Activated T-cell treated with anti-CD3 and anti-CD28 coated beads for 1 hour (primary cell): ENCODE measurements at regions not wholly inside any gene's neighbourhood (a gene's known extent, or its start where the extent isn't known, plus 50 kb on each side); places are given as distances from the start of the nearest gene placed in this dataset.

Experiments used
- DNase-seq: peaks from one replicate; pipeline ENCODE4 v3.0.0-alpha.2; 2020; ENCODE audit warnings: low read depth

- DNase-seq = no peak
Observed at GRCh38 chr22:49640366-49641095, 187.1 kb downstream of the BRD1 start.

DNA sequence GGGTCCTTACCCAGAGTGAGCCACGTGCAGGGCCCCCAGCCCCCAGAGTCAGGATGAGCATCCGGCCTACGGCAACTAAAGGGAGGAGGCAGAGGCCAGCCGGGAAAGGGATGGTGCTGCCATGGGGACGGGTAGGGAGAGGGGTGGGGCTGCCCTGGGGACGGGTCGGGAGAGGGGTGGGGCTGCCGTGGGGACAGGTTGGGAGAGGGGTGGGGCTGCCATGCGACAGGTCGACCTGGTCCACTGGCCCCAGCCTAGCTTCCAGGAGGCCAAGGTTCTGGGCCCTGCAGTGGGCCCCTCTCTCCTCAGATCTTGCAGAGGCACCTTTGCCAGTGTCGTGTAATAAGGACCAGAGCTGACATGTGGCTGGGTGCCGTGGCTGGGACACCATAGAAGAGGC is 187.7 kb downstream of the BRD1 start:
- no peak for DNase-seq

DNA sequence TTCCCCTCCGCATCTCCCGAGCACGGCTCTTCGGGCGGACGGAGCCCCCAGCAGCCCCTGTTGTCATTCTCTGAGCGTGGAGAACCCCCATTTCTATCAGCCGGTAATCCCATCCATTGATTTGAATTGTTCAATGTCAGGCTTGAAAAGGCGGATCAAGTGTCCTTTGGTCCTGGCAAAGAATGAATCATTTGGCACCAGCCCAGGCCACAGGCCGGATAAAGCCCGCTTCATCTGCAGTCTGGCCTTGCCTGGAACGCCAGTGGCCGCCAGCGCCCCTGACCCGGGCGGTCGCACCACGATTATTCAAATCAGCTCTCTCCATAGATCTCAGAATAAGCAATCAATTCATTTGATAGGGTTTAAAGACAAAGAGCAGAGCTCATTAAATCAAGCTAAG is 188.9 kb downstream of the BRD1 start:
- no peak for DNase-seq

- DNase-seq = no peak
Observed at GRCh38 chr22:49638001-49638400, 189.7 kb downstream of the BRD1 start.

- DNase-seq = no peak
Observed at GRCh38 chr22:49637255-49637760, 190.4 kb downstream of the BRD1 start.

DNA sequence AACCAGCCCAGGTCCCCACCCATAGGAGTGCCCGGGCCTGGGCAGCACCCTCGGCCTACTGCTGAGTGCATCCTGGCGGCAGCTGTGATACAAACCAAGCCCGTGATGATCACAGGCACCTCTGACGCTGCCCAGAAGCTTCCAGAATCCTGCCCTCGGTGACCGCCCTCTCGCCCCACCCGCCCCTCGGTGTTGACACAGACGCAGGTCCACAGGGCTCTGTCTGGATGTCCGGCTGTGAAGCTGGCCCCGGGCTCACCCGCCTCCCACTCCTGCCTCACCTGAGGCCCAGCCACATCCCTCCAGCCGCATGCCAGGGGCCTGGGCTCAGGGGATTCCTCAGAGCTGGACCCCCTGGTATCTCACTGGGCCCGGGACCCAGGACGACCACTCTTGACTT is 191.0 kb downstream of the BRD1 start:
- no peak for DNase-seq

- no peak for DNase-seq
Observed at GRCh38 chr22:49636214-49636613, 191.5 kb downstream of the BRD1 start.

DNA sequence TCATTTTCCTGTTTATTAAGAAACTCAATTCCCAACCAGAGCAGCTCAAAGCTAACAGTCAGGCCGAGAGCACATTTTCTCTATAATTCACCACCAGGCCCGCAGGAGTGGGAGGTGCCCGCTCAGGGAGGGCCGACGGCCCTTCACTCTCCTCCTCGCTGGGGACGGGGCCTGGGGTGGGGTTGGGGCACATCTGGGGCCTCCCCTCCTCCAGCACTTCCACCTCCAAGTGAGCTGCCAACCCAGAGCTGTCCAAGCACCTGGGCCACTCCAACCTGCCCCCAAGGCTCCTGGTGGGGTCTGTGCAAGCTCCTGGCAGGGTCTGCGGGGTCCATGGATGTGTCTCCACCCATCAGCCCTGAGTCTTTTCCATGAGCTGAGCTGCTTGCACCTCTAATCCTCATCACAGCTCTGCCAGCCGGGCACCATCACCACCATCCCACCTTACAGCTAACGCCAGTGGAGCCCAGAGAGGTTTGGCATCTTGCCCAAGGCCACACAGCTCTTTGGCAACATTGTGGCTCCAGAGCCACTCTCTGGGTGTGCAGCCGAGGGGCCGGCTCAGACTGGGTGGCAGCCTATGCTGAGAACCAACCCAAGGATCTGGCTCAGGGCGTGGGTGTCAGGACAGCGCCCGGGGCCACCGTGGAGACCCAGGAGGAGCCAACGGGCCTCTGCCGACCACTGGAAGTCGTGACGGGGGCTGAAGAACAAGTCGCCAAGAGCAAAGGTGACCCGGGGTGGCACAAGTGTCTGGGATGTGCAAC is 193.5 kb downstream of the BRD1 start:
- DNase-seq = no peak

DNA sequence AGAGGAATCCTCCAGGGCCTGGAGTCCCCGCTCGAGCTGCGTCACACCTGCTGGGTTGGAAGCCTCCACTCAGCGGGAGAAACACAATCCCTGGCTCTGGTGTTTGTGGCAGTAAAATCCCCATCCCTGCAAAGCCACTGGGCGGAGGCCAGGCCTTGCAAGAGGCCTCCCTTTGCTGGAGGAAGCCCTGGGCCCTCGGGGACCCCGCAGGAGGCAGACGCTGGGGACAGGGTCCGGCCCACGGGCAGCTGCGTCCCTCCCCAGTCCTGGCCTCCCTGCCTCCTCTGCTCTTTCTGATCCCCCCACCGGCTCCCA is 194.7 kb downstream of the BRD1 start:
- no peak for DNase-seq

- DNase-seq = no peak
Observed at GRCh38 chr22:49632199-49633009, 195.3 kb downstream of the BRD1 start.

DNA sequence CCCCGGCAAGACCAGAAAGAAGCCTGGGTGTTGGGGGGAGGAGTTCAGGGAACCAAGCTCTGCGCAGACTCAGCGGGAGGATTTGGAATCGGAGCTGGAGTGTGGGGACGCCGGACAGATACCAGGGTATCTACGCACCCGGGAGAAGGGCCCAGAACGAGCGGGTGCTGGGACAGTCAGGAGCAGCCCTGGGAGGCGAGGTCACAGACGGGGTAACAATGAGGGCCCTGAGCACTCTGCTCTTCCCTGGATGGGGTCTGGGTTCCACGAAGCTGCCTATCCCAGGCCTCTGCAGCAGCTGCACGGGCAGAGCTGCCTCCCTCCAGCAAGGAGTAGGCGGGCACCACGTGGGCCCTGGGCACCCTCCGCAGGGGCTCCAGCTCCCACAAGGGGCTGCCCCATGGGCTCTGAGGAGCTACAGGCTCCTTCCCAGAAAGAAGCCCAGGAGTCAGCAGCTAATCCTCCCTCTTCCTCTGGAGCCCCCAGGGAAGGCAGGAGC is 197.2 kb downstream of the BRD1 start:
- DNase-seq = no peak

DNA sequence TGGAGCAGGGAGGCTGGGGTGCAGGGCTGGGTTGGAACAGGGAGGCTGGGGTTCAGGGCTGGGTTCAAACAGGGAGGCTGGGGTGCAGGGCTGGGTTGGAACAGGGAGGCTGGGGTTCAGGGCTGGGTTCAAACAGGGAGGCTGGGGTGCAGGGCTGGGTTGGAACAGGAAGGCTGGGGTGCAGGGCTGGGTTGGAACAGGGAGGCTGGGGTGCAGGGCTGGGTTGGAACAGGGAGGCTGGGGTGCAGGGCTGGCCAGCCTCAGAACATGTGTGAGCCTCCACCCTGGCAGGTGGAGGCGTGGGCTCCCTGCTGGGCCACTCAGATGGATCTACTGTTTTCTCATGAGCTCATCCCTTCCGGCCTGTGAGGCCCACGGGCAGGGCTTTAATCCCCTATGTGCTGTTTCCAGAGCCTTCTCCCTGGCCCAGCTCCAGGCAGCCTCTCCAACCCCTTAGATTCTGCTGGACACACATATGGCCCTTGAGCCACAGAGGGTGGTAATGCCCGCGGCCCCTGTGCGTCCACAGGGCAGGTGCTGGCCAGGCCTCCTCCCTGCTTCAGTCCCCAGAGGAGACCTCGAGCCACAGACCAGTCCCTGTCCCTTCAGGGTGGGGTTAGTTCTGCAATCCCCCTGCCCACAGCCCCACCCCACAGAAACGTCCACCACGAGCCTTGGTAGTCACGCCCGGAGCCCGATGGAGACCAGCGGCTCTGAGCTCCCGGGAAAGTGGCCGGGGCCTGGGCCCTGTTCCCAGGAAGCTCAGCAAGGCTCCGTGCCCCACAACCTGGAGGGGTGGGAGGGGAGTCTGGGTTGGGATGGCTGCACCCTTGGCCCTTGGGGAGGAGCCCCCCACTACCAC is 197.9 kb downstream of the BRD1 start:
- no peak for DNase-seq

DNA sequence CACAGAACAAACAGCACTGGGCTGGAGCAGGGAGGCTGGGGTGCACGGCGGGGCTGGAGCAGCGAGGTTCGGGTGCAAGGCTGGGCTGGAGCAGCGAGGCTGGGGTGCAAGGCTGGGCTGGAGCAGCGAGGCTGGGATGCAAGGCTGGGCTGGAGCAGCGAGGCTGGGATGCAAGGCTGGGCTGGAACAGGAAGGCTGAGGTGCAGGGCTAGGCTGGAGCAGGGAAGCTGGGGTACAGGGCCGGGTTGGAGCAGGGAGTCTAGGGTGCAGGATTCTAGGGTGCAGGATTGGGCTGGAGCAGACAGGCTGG is 198.5 kb downstream of the BRD1 start:
- DNase-seq = no peak

DNA sequence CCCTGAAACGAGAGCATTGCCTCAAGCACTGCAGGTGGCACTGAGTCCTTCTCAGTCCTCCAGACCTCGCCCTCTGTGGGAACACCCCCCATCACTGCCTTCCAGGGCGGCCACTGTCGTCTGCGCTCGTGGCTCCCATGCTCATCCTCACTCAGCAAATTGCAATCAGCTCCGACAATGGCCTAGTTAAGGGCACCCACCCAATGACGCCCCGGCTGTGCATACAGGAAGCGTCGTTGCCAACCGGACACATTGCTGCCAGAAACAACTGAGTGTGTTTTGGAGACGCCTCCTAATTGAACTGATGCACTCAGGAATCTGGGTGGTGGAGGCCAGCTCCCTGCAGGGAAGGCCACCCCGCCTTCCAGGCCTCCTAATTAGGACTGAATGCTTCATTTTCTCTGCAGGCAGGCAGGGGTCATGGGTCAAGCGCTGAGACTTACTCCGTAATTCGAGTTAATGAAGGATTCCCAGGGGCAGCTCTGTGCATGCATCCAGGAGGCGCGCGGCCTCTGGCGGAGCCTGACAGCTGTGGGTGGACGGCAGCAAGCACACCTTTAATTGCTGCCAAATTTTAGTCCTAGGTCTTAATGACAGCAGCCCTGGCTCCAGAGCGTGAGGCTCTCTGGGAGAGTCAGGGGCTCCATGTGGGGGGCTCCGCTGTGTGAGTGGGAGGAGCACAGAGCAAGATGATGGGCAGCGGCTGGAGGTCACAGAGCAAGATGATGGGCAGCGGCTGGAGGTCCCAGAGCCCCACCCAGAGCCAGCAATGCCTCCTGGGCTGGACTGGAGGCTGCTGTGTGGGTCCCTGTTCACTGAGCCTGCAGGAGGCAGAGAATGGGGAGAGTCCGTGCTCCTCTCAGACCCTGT is 199.0 kb downstream of the BRD1 start:
- DNase-seq = no peak

DNA sequence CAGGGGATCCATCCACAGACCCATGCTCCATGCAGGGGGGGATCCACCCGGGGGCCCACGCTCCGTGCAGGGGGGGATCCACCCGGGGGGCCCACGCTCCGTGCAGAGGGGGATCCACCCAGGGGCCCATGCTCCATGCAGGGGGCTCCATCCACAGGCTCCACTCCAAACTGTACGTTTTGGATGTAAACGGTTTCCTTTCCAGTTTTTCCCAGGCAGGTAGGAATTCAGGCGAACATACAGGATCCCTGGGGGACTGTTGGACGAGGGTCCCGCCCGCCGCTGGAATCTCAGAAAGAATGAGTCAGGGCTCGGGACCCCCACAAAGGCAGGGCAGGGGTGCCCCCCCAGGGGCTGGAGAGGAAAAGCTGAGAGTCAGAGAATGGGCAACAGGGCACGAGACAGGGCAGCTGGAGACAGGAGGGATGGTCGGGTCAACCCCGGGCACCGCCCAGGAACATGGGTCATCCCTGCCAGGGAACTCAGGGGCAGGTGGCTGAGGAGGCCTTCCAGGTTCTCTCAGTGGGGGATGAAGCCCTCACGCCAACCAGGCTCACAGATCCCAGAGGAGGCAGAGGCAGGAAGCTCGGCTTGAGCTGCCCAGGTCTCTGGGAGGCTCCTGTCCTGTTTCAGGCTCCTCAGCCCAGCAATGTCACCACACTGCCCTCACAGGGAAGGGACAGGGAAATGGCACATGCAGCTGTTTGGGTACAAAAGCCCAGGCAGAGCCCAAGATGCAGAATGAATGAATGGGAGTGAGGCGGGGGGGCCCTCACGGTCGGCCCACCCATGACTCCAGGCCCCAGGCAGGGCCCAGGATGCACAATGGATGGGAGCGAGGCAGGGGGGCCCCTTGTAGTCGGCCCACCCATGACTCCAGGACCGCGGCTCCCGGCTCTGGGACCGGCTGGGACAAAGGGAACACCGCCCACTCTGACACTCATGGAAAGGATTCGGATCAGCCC is 200.2 kb downstream of the BRD1 start:
- DNase-seq = no peak

GRCh38 chr22:49626361-49627216 is 201.1 kb downstream of the BRD1 start:
- DNase-seq = no peak

GRCh38 chr22:49624421-49625177 is 203.1 kb downstream of the BRD1 start:
- no peak for DNase-seq

DNA sequence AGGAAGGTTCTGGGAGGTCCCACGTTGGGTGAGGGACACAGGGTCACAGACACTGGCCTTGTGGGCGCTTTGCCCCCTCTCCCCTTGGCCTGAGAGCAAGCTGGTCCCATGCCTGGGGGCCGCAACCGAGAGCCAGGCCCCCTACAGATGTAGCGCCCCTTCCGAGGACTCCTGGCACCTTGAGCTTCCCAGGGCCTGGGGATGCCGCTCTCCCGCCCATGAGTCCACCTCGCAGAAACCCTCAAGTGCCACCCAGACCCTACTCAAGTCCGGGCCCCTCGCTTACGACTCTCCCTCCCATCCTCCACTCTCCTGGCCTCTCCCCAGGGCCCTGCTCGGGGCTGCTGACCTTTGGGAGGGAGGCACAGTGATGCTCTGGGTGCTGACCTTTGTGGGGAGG is 204.0 kb downstream of the BRD1 start:
- no peak for DNase-seq
